Mesothelial cell of epicardium (in vitro differentiated cells): ENCODE measurements at regions not wholly inside any gene's neighbourhood (a gene's known extent, or its start where the extent isn't known, plus 50 kb on each side); places are given as distances from the start of the nearest gene placed in this dataset.

Source experiments
- DNase-seq, 2 experiments: peaks; one replicate each; pipeline ENCODE4 v3.0.0; 2021; ENCODE audit warnings: low spot score in 2 of 2; ENCODE audit not compliant: unreplicated experiment in 2 of 2
- H3K27ac Mint-ChIP-seq: 2 replicates; pipeline ENCODE4 v1.8.0; 2021; ENCODE audit warnings: mixed read lengths
- H3K27me3 Mint-ChIP-seq: 2 replicates; pipeline ENCODE4 v1.8.0; 2021; ENCODE audit warnings: low read depth, mixed read lengths
- H3K36me3 Mint-ChIP-seq: 2 replicates; pipeline ENCODE4 v1.8.0; 2021; ENCODE audit warnings: mixed read lengths
- H3K4me1 Mint-ChIP-seq: 2 replicates; pipeline ENCODE4 v1.8.0; 2021; ENCODE audit warnings: mixed read lengths
- H3K4me3 Mint-ChIP-seq: 2 replicates; pipeline ENCODE4 v1.8.0; 2021; ENCODE audit warnings: mild to moderate bottlenecking, moderate library complexity, mixed read lengths
- H3K9me3 Mint-ChIP-seq: 2 replicates; pipeline ENCODE4 v1.8.0; 2021; ENCODE audit warnings: mixed read lengths
- TF ChIP-seq, protein P1 (sequence below): fragments of 200-600 bp; sonication (generic); IDR thresholded peaks from one replicate; pipeline ENCODE4 v1.5.0; 2021; ENCODE audit warnings: antibody characterized with exemption; ENCODE audit not compliant: unreplicated experiment

- Mint-ChIP-seq H3K9me3 (peaks cover 5% of the 10 kb centered on the region), H3K4me3 (no peak overlapping the region), H3K27ac (no peak overlapping the region)
Measured at GRCh38 chr4:66202870-66203269, 532.6 kb upstream of the EPHA5 start.

DNA sequence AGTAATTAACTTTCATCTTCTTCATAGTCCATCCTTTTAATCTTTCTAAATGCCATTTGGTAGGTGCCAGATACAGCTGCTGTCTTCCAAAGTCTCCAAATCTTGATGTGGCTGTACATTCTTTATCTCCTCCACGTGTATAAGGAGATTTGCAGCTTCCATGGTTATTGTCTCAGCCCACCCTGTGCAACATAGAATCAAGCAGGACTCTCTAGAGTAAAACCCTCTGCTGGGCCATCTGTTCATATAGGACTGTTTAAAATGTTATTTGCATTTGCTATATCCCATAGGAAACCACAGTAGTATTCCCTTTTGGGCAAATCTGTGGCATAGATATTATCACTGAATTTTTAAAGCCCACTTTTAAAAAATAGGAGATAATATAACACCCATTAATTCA lies 527.2 kb upstream of the EPHA5 start:
- TF ChIP-seq, protein P1, sequence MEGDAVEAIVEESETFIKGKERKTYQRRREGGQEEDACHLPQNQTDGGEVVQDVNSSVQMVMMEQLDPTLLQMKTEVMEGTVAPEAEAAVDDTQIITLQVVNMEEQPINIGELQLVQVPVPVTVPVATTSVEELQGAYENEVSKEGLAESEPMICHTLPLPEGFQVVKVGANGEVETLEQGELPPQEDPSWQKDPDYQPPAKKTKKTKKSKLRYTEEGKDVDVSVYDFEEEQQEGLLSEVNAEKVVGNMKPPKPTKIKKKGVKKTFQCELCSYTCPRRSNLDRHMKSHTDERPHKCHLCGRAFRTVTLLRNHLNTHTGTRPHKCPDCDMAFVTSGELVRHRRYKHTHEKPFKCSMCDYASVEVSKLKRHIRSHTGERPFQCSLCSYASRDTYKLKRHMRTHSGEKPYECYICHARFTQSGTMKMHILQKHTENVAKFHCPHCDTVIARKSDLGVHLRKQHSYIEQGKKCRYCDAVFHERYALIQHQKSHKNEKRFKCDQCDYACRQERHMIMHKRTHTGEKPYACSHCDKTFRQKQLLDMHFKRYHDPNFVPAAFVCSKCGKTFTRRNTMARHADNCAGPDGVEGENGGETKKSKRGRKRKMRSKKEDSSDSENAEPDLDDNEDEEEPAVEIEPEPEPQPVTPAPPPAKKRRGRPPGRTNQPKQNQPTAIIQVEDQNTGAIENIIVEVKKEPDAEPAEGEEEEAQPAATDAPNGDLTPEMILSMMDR, result no peak
- no peak for DNase-seq
- H3K4me3 Mint-ChIP-seq, result no peak overlapping the region
- H3K27me3 Mint-ChIP-seq, result peaks cover 4% of the 10 kb centered on the region
- no peaks in the 10 kb centered on the region for H3K9me3 Mint-ChIP-seq
- H3K36me3 Mint-ChIP-seq, result no peaks in the 10 kb centered on the region
- H3K27ac Mint-ChIP-seq, result no peak overlapping the region
- H3K4me1 Mint-ChIP-seq, result no peaks in the 10 kb centered on the region

More at GRCh38 chr4:66202870-66203269, 532.6 kb upstream of the EPHA5 start:
- H3K4me1 Mint-ChIP-seq, result no peaks in the 10 kb centered on the region
- H3K36me3 Mint-ChIP-seq, result no peaks in the 10 kb centered on the region
- DNase-seq, result no peak
- no peaks in the 10 kb centered on the region for H3K27me3 Mint-ChIP-seq
- TF ChIP-seq, protein P1, result no peak

DNA sequence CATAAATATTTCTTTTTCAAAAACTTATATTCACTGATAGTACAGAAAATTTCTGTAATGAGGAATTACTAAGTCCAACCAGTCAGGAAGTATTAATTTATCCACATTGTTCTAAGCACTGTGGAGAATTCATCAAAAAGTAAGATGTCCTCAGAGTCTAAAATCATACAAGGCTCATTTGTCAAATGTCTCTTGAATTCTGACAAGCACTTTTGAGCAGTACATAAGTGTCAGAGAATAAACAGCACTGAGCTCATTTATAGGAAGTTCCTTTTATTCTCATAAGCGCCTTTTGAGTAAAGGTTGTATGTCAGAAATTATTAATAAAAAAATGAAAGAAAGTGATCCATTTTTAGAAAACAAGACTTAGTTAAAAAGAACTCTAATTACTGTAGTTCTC lies 523.2 kb upstream of the EPHA5 start:
- Mint-ChIP-seq H3K27ac (no peak overlapping the region), H3K4me1 (no peaks in the 10 kb centered on the region), H3K27me3 (peaks cover 4% of the 10 kb centered on the region), H3K9me3 (no peaks in the 10 kb centered on the region), H3K4me3 (no peak overlapping the region), H3K36me3 (no peaks in the 10 kb centered on the region)
- TF ChIP-seq, protein P1, result no peak
- DNase-seq, result no peak

GRCh38 chr4:66187175-66187720 lies 517.0 kb upstream of the EPHA5 start:
- Mint-ChIP-seq H3K4me3 (no peak overlapping the region), H3K36me3 (no peaks in the 10 kb centered on the region)
- no peak for DNase-seq

GRCh38 chr4:66186095-66186494 lies 515.8 kb upstream of the EPHA5 start:
- H3K36me3 Mint-ChIP-seq, result no peaks in the 10 kb centered on the region
- TF ChIP-seq, protein P1, result no peak
- DNase-seq, result no peak
- no peaks in the 10 kb centered on the region for H3K4me1 Mint-ChIP-seq
- no peak overlapping the region for H3K27ac Mint-ChIP-seq
- no peak overlapping the region for H3K4me3 Mint-ChIP-seq
- H3K9me3 Mint-ChIP-seq, result peaks cover 4% of the 10 kb centered on the region
- no peaks in the 10 kb centered on the region for H3K27me3 Mint-ChIP-seq

More at GRCh38 chr4:66187175-66187720, 517.0 kb upstream of the EPHA5 start:
- peaks cover 4% of the 10 kb centered on the region for H3K9me3 Mint-ChIP-seq
- H3K27me3 Mint-ChIP-seq, result no peaks in the 10 kb centered on the region
- TF ChIP-seq, protein P1, result no peak
- no peaks in the 10 kb centered on the region for H3K4me1 Mint-ChIP-seq
- H3K27ac Mint-ChIP-seq, result no peak overlapping the region

DNA sequence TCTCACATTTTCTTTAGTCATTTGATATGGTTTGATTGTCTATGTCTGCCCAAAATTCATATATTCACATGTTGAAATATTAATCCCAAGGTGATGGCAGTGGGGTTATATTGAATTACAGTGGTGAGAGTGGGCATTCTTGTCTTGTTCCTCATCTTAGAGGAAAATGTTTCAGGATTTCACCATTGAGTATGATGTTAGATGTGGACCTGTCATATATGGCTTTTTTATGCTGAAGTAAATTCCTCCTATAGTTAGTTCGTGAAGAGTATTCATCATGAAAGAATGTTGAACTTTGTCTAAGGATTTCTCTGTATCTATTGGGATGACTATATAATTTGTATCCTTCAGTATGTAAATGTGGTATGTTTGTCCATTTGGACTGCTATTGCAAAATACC lies 512.3 kb upstream of the EPHA5 start:
- Mint-ChIP-seq H3K9me3 (peaks cover 4% of the 10 kb centered on the region), H3K4me1 (peaks cover 4% of the 10 kb centered on the region), H3K27ac (no peak overlapping the region), H3K36me3 (no peaks in the 10 kb centered on the region), H3K4me3 (no peak overlapping the region), H3K27me3 (no peaks in the 10 kb centered on the region)
- no peak for DNase-seq
- TF ChIP-seq, protein P1, result no peak
